ENCODE measurements at regions not wholly inside any gene's neighbourhood (a gene's known extent, or its start where the extent isn't known, plus 50 kb on each side); places are given as distances from the start of the nearest gene placed in this dataset.

- DNase-seq = no peak
Measured at GRCh38 chr2:151157000-151157735, 104.5 kb downstream of the RBM43 start.

DNA sequence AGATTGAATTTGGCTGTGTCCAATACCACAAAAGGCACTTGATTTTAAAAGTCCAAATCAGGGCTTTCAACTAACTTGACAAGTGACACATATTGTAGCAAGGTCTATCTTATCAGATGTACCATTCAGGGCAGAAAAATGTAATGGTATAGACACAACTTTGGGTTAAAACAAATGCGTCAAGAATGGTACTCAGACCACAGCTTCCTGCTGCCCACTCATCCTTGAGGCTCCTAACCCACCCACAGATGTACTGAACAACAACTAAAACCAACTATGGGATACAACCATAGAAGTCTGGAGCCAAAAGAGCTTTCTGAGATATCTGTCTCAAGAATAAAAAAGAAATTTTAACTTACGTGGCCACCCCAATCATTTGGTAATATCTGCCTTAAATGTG lies 105.2 kb downstream of the RBM43 start:
- DNase-seq = no peak

DNA sequence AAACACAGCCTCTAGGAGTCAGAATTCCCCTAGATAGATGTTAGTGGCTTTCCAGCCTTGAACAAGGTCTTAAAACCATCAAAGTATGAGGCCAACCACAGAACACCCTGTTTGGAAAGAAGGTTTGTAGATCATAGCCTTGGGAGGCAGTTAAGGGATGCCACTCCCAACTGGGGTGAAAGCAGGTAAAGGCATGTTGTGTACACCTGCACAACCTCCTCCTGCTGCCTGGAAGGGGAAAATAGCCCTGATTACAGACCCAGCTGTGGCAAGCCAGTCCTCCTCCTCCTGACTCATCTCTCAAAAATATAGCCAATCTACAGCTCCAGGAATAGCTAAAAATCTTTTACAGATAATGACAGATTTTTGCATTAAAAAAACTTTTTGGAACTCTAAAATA lies 108.1 kb downstream of the RBM43 start:
- no peak for DNase-seq

- DNase-seq = no peak
Measured at GRCh38 chr2:151150331-151151320, 111.0 kb downstream of the RBM43 start.

GRCh38 chr2:151138507-151138906 lies 123.2 kb downstream of the RBM43 start:
- DNase-seq = no peak

DNA sequence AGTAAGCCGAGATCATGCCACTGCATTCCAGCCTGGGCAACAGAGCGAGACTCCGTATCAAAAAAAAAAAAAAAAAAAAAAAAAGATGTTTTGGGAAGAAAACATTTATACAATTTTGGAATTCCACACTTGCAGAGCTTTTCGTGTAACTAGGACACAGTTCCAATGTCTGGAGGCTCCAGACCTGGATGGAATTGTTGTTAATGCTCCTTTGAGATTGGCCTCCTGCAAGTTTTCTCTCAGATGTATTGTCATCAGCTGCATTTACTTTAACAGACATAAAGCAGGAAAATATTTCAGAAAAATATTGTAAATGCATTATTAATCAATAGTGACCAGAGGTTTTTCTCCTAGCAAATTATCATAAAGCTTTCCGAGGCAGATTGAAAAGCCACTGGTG lies 124.1 kb downstream of the RBM43 start:
- no peak for DNase-seq

- DNase-seq = no peak
Measured at GRCh38 chr2:151120011-151120410, 141.7 kb downstream of the RBM43 start.

DNA sequence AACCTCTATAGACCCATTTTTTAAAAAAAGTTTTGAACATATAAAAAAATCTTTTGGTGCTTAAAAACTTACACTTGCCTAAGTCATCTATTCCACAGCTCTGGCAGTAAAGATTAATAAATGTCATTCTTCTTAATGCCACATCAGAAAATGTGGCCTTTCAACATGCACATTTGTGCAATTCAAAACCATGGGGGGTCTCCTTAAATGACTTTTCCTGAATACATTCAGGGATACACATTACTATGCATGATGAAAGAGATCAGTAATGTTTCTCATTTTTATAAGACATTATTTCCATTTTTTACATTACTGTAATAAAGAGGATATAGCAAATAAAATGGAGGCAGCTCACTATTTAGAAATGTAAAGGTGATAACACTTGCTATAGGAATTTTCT lies 142.3 kb downstream of the RBM43 start:
- no peak for DNase-seq

DNA sequence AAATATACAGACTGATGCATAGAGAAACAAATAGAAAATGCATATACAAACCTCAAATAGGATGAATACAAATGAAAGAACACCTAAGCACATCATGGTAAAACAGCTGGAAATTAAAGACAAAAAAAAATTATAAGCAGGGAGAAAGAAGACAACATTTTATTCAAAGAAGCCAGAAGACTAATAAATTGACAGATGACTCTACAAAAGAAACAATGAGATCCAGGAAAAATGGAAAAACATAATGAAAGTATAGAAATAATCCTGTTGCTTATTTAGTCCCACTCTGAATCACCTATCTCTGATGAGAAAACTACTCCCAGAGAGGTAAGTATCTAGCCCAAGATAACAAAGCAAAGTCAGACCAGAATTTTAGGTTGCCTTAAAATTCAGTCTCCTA lies 143.4 kb downstream of the RBM43 start:
- no peak for DNase-seq

- no peak for DNase-seq
Measured at GRCh38 chr2:151114874-151115273, 146.8 kb downstream of the RBM43 start.

GRCh38 chr2:151113318-151113717 lies 148.3 kb downstream of the RBM43 start:
- no peak for DNase-seq

- no peak for DNase-seq
Measured at GRCh38 chr2:151111599-151112278, 149.9 kb downstream of the RBM43 start.

- DNase-seq = no peak
Measured at GRCh38 chr2:151106805-151107506, 154.7 kb downstream of the RBM43 start.

DNA sequence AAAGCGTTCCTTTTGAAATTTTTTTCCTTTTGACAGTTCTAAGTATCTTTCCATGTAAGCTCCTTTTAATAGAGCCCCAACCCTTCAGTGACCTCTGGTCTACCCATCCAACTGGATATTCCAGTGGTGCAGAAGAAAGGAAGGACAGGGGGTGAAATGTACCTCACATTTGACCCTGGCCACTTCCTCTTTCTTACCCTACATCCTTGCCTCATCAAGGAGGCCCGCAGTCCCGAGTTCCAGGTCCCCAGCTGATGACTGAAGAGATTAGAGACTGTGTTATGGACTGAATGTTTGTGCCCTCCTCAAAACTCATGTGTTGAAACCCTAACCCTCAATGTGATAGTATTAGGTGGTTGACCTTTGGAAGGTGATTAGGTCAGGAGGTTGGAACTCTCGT lies 158.1 kb downstream of the RBM43 start:
- DNase-seq = no peak

DNA sequence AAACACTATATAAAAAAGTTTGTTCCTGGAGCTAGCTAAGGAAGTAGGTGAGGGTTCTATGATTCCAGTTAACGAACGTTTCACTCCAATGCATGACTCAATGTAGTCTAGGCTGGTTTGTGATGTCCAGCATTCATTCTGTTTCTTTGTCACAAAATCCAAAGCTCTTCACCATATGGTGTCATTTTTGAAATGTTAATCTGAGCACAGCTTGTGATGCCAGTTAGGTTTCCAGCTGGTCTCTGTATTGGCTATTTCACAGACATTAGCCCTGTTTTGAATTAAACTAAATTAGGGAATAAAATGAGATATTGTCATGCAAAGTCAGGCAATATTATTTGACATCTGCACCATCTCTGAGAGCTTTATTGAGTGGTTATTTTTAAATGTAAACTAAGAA lies 159.4 kb downstream of the RBM43 start:
- no peak for DNase-seq

DNA sequence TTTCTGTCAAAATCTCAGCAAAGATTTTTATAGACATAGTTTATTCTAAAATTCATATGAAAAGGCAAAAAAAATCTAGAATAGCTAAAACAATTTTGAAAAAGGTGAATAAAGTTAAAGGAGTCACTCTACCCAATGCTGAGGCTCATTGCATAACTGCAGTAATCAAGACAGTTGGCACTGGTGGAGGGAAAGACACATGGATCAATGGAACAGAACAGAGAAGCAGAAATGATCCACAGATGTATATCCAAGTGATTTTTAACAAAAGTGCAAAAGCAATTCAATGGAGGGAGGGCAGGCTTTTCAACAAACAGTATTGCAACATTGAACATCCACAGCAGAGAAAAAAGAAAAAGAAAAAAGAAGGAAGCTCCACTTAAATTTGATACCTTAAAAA lies 162.8 kb downstream of the RBM43 start:
- no peak for DNase-seq

- DNase-seq = no peak
Measured at GRCh38 chr2:151097895-151098294, 163.8 kb downstream of the RBM43 start.

GRCh38 chr2:151097128-151097527 lies 164.5 kb downstream of the RBM43 start:
- no peak for DNase-seq

DNA sequence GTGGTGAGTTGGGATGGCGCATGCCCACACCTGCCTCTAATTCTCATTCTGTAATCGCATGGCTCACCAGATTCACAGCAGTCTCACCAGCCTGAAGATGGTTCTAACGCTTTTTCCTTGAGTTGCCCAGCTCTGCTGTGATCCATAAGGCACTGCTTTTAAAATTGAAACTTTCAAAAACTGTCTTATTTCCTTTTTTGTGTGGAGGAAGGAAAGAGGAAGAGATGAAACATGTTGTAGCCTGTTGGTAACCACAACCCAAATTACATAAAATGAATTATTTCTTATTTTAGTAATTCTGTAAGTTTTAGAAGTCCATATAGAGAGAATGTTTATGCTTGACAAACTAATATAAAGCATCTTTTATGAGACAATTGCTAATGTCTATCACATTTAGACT lies 165.4 kb downstream of the RBM43 start:
- no peak for DNase-seq

DNA sequence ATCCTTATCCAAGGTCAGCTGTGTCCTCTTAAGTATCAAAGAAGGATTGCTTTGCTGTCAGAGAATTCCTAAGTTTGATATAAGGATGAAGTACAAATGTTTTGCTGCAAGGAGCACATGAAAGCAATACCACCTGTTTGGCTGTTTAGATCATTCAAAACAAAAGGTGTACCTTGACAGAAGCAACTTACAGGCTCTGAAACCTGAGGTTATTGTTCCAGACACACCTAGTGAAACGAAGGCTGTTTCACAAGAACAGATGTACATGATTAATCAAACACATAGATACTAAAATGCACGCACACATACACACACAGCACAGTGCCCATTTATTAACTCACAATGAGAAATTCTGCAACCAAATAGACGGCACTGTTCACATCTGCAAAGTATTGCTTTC lies 166.2 kb downstream of the RBM43 start:
- no peak for DNase-seq

- peak in 15 of 56 donors; percentile 2 to 47 (median 7) for DNase-seq
Measured at GRCh38 chr2:151091583-151091982, 170.1 kb downstream of the RBM43 start.

All from amygdala (tissue), 56 donors.